OCI-LY3 (cell line): ENCODE measurements at regions not wholly inside any gene's neighbourhood (a gene's known extent, or its start where the extent isn't known, plus 50 kb on each side); places are given as distances from the start of the nearest gene placed in this dataset.
"Not testable (repeated sequence)": the region's sequence is repeated elsewhere in the genome, so short reads cannot be mapped to it uniquely, and the experiment has no call there.

ENCODE experiments used
- CTCF ChIP-seq: fragments of 200-600, 300-600 bp; sonication (generic); IDR thresholded peaks from 2 replicates; pipeline ENCODE4 v1.5.1; 2014; ENCODE audit warnings: antibody characterized with exemption, low read length, low read depth
- EZH2phosphoT487 ChIP-seq: fragments of 200-600 bp; shearing (Covaris generic); IDR thresholded peaks from 2 replicates; pipeline ENCODE4 v1.6.1; 2018; ENCODE audit warnings: antibody characterized with exemption, mixed run types, low read depth

- not testable (repeated sequence) for TF ChIP-seq CTCF, EZH2phosphoT487
These were observed 140.6 kb downstream of the FAM170A start for GRCh38 chr5:119769695-119770693.
